ENCODE measurements at regions not wholly inside any gene's neighbourhood (a gene's known extent, or its start where the extent isn't known, plus 50 kb on each side); places are given as distances from the start of the nearest gene placed in this dataset.
"Not testable (repeated sequence)": the region's sequence is repeated elsewhere in the genome, so short reads cannot be mapped to it uniquely, and the experiment has no call there.

- no peak for DNase-seq (ENCODE audit: low read depth)
These were observed 271.4 kb upstream of the GRM3 start for GRCh38 chr7:86372262-86372661.

- DNase-seq (ENCODE audit: low read depth), result no peak
These were observed 276.8 kb upstream of the GRM3 start for GRCh38 chr7:86366946-86367345.

- not testable (repeated sequence) for DNase-seq (ENCODE audit: low read depth)
These were observed 303.3 kb upstream of the GRM3 start for GRCh38 chr7:86340407-86340806.

- DNase-seq (ENCODE audit: low read depth), result no peak
These were observed 304.7 kb upstream of the GRM3 start for GRCh38 chr7:86339051-86339450.

GRCh38 chr7:86328801-86329433 is 314.8 kb upstream of the GRM3 start:
- DNase-seq (ENCODE audit: low read depth), result no peak

GRCh38 chr7:86326847-86327246 is 316.9 kb upstream of the GRM3 start:
- no peak for DNase-seq (ENCODE audit: low read depth)

GRCh38 chr7:86320889-86321288 is 322.8 kb upstream of the GRM3 start:
- no peak for DNase-seq (ENCODE audit: low read depth)

GRCh38 chr7:86320341-86320740 is 323.4 kb upstream of the GRM3 start:
- no peak for DNase-seq (ENCODE audit: low read depth)

- DNase-seq (ENCODE audit: low read depth), result no peak
These were observed 329.9 kb upstream of the GRM3 start for GRCh38 chr7:86313842-86314241.

GRCh38 chr7:86301301-86301700 is 342.4 kb upstream of the GRM3 start:
- no peak for DNase-seq (ENCODE audit: low read depth)

GRCh38 chr7:86295526-86295925 is 348.2 kb upstream of the GRM3 start:
- no peak for DNase-seq (ENCODE audit: low read depth)

- DNase-seq (ENCODE audit: low read depth), result no peak
These were observed 361.6 kb upstream of the GRM3 start for GRCh38 chr7:86282014-86282682.

- DNase-seq (ENCODE audit: low read depth), result no peak
These were observed 363.6 kb upstream of the GRM3 start for GRCh38 chr7:86280150-86280549.

- no peak for DNase-seq (ENCODE audit: low read depth)
These were observed 380.9 kb upstream of the GRM3 start for GRCh38 chr7:86262781-86263180.

- no peak for DNase-seq (ENCODE audit: low read depth)
These were observed 385.8 kb upstream of the GRM3 start for GRCh38 chr7:86257894-86258293.

- no peak for DNase-seq (ENCODE audit: low read depth)
These were observed 391.3 kb upstream of the GRM3 start for GRCh38 chr7:86252406-86252805.

GRCh38 chr7:86248977-86249376 is 394.7 kb upstream of the GRM3 start:
- no peak for DNase-seq (ENCODE audit: low read depth)

GRCh38 chr7:86243171-86243570 is 400.5 kb upstream of the GRM3 start:
- no peak for DNase-seq (ENCODE audit: low read depth)

GRCh38 chr7:86226191-86226590 is 417.5 kb upstream of the GRM3 start:
- no peak for DNase-seq (ENCODE audit: low read depth)

- no peak for DNase-seq (ENCODE audit: low read depth)
These were observed 420.9 kb upstream of the GRM3 start for GRCh38 chr7:86222806-86223205.

- no peak for DNase-seq (ENCODE audit: low read depth)
These were observed 429.0 kb upstream of the GRM3 start for GRCh38 chr7:86214734-86215133.

- no peak for DNase-seq (ENCODE audit: low read depth)
These were observed 430.7 kb upstream of the GRM3 start for GRCh38 chr7:86212976-86213375.

GRCh38 chr7:86209036-86209435 is 434.7 kb upstream of the GRM3 start:
- no peak for DNase-seq (ENCODE audit: low read depth)

GRCh38 chr7:86207740-86208139 is 436.0 kb upstream of the GRM3 start:
- no peak for DNase-seq (ENCODE audit: low read depth)

Data from HS-5 (cell line).